K562 (cell line): ENCODE measurements at regions not wholly inside any gene's neighbourhood (a gene's known extent, or its start where the extent isn't known, plus 50 kb on each side); places are given as distances from the start of the nearest gene placed in this dataset.

Experiments
- ATAC-seq: fragments of 200-7000 bp; cut with Tn5 transposase; 3 replicates; pipeline ENCODE4 v1.9.1; 2020; ENCODE audit warnings: moderate library complexity
- BruUV-seq: library from RNA; stranded (reverse); fragments of 400-500 nt; replicated peaks from 2 replicates; lab custom pipeline; 2021; lab: Mats Ljungman, UMichigan
- CTCF ChIA-PET: fragments of 300-600 bp; formaldehyde crosslinking; extraction: SDS; loops from one replicate; lab custom pipeline; 2021; ENCODE audit warnings: low intra/inter-chr PET ratio; lab: Yijun Ruan, JAX
- POLR2A ChIA-PET: fragments of 300-600, 350-650 bp; sonication (Branson Sonifier 250); formaldehyde crosslinking; extraction: SDS; loops from one replicate; lab custom pipeline; 2021; ENCODE audit warnings: antibody characterized with exemption, inconsistent platforms; lab: Yijun Ruan, JAX
- DNase-seq, 4 experiments: peaks; one replicate each; pipeline versions ENCODE4 v3.0.0 to v3.0.0-alpha.2; 2011 to 2018; ENCODE audit warnings: low spot score in 3 of 4, mixed read lengths in 3 of 4; ENCODE audit errors: extremely low read depth in 1 of 4
- FAIRE-seq: peaks from 2 replicates; lab custom pipeline; 2011; peaks lifted over from hg19 to GRCh38; lab: Jason Lieb, UNC
- H2AFZ ChIP-seq: 2 replicates; pipeline ENCODE4 v1.6.0; 2011; ENCODE audit warnings: low read depth, low read length, control low read depth, inconsistent platforms
- H3K27ac ChIP-seq: fragments of 200-600 bp; 3 replicates; pipeline ENCODE4 v1.8.0; 2011; ENCODE audit warnings: low read depth, mild to moderate bottlenecking, control low read depth, inconsistent platforms, low read length, moderate library complexity, mixed read lengths; ENCODE audit errors: extremely low read depth
- H3K27me3 ChIP-seq, 2 experiments: fragments of 300-600 bp in 1 of 2; 2 replicates in 1 of 2; 3 replicates in 1 of 2; pipeline versions ENCODE4 v1.6.0 to v1.8.0; 2011; ENCODE audit warnings: inconsistent platforms in 2 of 2, low read length in 2 of 2, mild to moderate bottlenecking in 1 of 2, mixed read lengths in 1 of 2, moderate library complexity in 1 of 2; ENCODE audit not compliant: control insufficient read depth in 2 of 2, insufficient read depth in 2 of 2
- H3K36me3 ChIP-seq: fragments of 300-600 bp; 3 replicates; pipeline ENCODE4 v1.8.0; 2011; ENCODE audit warnings: mild to moderate bottlenecking, low read length, inconsistent platforms; ENCODE audit not compliant: control insufficient read depth, insufficient read depth
- H3K4me1 ChIP-seq, 2 experiments: fragments of 200-600 bp in 1 of 2; replicated peaks in 1 of 2; 2 replicates in 1 of 2; 3 replicates in 1 of 2; pipeline versions ENCODE4 v1.5.1 to v1.8.0; 2011; ENCODE audit warnings: inconsistent platforms in 2 of 2, low read length in 2 of 2, mild to moderate bottlenecking in 1 of 2, mixed read lengths in 1 of 2, moderate library complexity in 1 of 2; ENCODE audit not compliant: control insufficient read depth in 2 of 2, insufficient read depth in 2 of 2
- H3K4me2 ChIP-seq: 2 replicates; pipeline ENCODE4 v1.6.1; 2011; ENCODE audit warnings: low read length, control low read depth, inconsistent platforms, mixed read lengths; ENCODE audit not compliant: insufficient read depth
- H3K4me3 ChIP-seq: fragments of 200-600 bp; sonication (generic), shearing (Covaris generic); 2 replicates; pipeline ENCODE4 v1.5.1; 2016; ENCODE audit warnings: control low read depth, inconsistent platforms
- H3K79me2 ChIP-seq: fragments of 200-600 bp; 3 replicates; pipeline ENCODE4 v1.8.0; 2011; ENCODE audit warnings: low read length, inconsistent platforms; ENCODE audit not compliant: control insufficient read depth, insufficient read depth
- H3K9ac ChIP-seq, 2 experiments: 2 replicates each; pipeline versions ENCODE4 v1.6.0 to v1.6.1; 2011; ENCODE audit warnings: low read depth in 2 of 2, low read length in 2 of 2, control low read depth in 1 of 2, inconsistent platforms in 1 of 2, mild to moderate bottlenecking in 1 of 2, mixed read lengths in 1 of 2; ENCODE audit not compliant: insufficient read depth in 1 of 2
- H3K9me1 ChIP-seq: one replicate; pipeline ENCODE4 v1.6.0; 2011; ENCODE audit warnings: inconsistent platforms, mild to moderate bottlenecking, low read length, moderate library complexity; ENCODE audit not compliant: control insufficient read depth, insufficient read depth
- H3K9me3 ChIP-seq: replicated peaks from 2 replicates; pipeline ENCODE4 v1.5.1; 2011; ENCODE audit warnings: low read depth, low read length, inconsistent platforms; ENCODE audit not compliant: control insufficient read depth, insufficient read depth
- H4K20me1 ChIP-seq: replicated peaks from 2 replicates; pipeline ENCODE4 v1.6.1; 2011; ENCODE audit warnings: low read length, inconsistent platforms, mixed read lengths; ENCODE audit not compliant: control insufficient read depth, insufficient read depth
- AFF1 ChIP-seq, 2 experiments: fragments of 450-650 bp; IDR thresholded peaks; 2 replicates each; pipeline ENCODE4 v1.6.1; 2018; ENCODE audit warnings: mild to moderate bottlenecking in 2 of 2, low read depth in 1 of 2; ENCODE audit not compliant: partially characterized antibody in 2 of 2
- ATF6 ChIP-seq: sonication (generic); formaldehyde crosslinking; IDR thresholded peaks from 2 replicates; pipeline ENCODE4 v1.4.0; 2020; ENCODE audit warnings: mild to moderate bottlenecking, missing genetic modification reagents
- CHCHD3 ChIP-seq: fragments of 250-450 bp; sonication (Bioruptor Pico); IDR thresholded peaks from 2 replicates; pipeline ENCODE4 v2.1.2; 2022; ENCODE audit warnings: mild to moderate bottlenecking
- EP400 ChIP-seq: fragments of 450-650 bp; IDR thresholded peaks from 2 replicates; pipeline ENCODE4 v1.6.1; 2017; ENCODE audit warnings: antibody characterized with exemption, mild to moderate bottlenecking, moderate library complexity
- ETV5 ChIP-seq: sonication (generic); formaldehyde crosslinking; IDR thresholded peaks from 2 replicates; pipeline ENCODE4 v1.4.0; 2020; ENCODE audit warnings: low read depth, mild to moderate bottlenecking, missing genetic modification reagents
- ZBTB5 ChIP-seq: fragments of 450-650 bp; IDR thresholded peaks from 2 replicates; pipeline ENCODE4 v1.6.1; 2017; ENCODE audit warnings: antibody characterized with exemption
- ZNF280A ChIP-seq: fragments of 450-650 bp; IDR thresholded peaks from 2 replicates; pipeline ENCODE4 v1.6.1; 2018; ENCODE audit warnings: mild to moderate bottlenecking, low read depth; ENCODE audit not compliant: partially characterized antibody
- WGBS: fragments of 100-300 bp; shearing (Covaris generic); methylation state at CpG from one replicate; pipeline ENCODE4 v1.1.6; 2016; ENCODE audit warnings: low coverage, mixed read lengths; ENCODE audit not compliant: insufficient coverage; ENCODE audit errors: missing lambda C conversion rate; 5-methylcytosine and 5-hydroxymethylcytosine counted together
- in situ Hi-C: fragments of 300-500 bp; cut with MboI; formaldehyde crosslinking; loops from 4 replicates; pipeline ENCODE4 v1.15.0; 2018; ENCODE audit warnings: inconsistent platforms, mixed read lengths
- intact Hi-C: fragments of 100-400 bp; cut with micrococcal nuclease; formaldehyde crosslinking; loops from 2 replicates; pipeline ENCODE4 v1.14.2; 2022

GRCh38 chr22:26737262-26737661, 79.9 kb downstream of the MIAT start:
- 0% methylated on average over 1 of the region's 1 CpG for WGBS
- Histone ChIP-seq H3K4me2 (no peak overlapping the region), H3K4me1 (no peaks in the 10 kb centered on the region), H3K27me3 (no peaks in the 10 kb centered on the region), H4K20me1 (no peaks in the 10 kb centered on the region), H3K9me1 (no peaks in the 10 kb centered on the region), H3K27ac (no peak overlapping the region), H3K9ac (no peak overlapping the region), H3K9me3 (no peaks in the 10 kb centered on the region), H3K36me3 (no peaks in the 10 kb centered on the region), H3K79me2 (no peaks in the 10 kb centered on the region), H3K4me3 (no peak overlapping the region), H2AFZ (no peak overlapping the region)
- POLR2A ChIA-PET: no interaction called here
- TF ChIP-seq AFF1 (IDR thresholded peaks at IDR 0.05; ENCODE audit: low read depth in 1 of 2, partially characterized antibody in 2 of 2): no peak
- no peak for TF ChIP-seq ATF6
- TF ChIP-seq ETV5 (CRISPR knock-in tag): no peak
- no peak for TF ChIP-seq ZBTB5
- no peak for TF ChIP-seq ZNF280A
- TF ChIP-seq CHCHD3 (CRISPR knock-in tag): no peak
- no peak for TF ChIP-seq EP400
- no peak for ATAC-seq
- intact Hi-C loops (no loop called here), in situ Hi-C loops (no loop called here)
- no peak for FAIRE-seq
- no peak for DNase-seq
- CTCF ChIA-PET: no interaction called here
- BruUV-seq: no TSS peak
